K562 (cell line): ENCODE measurements at regions not wholly inside any gene's neighbourhood (a gene's known extent, or its start where the extent isn't known, plus 50 kb on each side); places are given as distances from the start of the nearest gene placed in this dataset.

Source experiments
- ATAC-seq: fragments of 200-7000 bp; cut with Tn5 transposase; 3 replicates; pipeline ENCODE4 v1.9.1; 2020; ENCODE audit warnings: moderate library complexity
- BruUV-seq: library from RNA; stranded (reverse); fragments of 400-500 nt; replicated peaks from 2 replicates; lab custom pipeline; 2021; lab: Mats Ljungman, UMichigan
- CTCF ChIA-PET: fragments of 300-600 bp; formaldehyde crosslinking; extraction: SDS; loops from one replicate; lab custom pipeline; 2021; ENCODE audit warnings: low intra/inter-chr PET ratio; lab: Yijun Ruan, JAX
- POLR2A ChIA-PET: fragments of 300-600, 350-650 bp; sonication (Branson Sonifier 250); formaldehyde crosslinking; extraction: SDS; loops from one replicate; lab custom pipeline; 2021; ENCODE audit warnings: antibody characterized with exemption, inconsistent platforms; lab: Yijun Ruan, JAX
- DNase-seq, 4 experiments: peaks; one replicate each; pipeline versions ENCODE4 v3.0.0 to v3.0.0-alpha.2; 2011 to 2018; ENCODE audit warnings: low spot score in 3 of 4, mixed read lengths in 3 of 4; ENCODE audit errors: extremely low read depth in 1 of 4
- FAIRE-seq: peaks from 2 replicates; lab custom pipeline; 2011; peaks lifted over from hg19 to GRCh38; lab: Jason Lieb, UNC
- H2AFZ ChIP-seq: 2 replicates; pipeline ENCODE4 v1.6.0; 2011; ENCODE audit warnings: low read depth, low read length, control low read depth, inconsistent platforms
- H3K27ac ChIP-seq: fragments of 200-600 bp; 3 replicates; pipeline ENCODE4 v1.8.0; 2011; ENCODE audit warnings: low read depth, mild to moderate bottlenecking, control low read depth, inconsistent platforms, low read length, moderate library complexity, mixed read lengths; ENCODE audit errors: extremely low read depth
- H3K27me3 ChIP-seq, 2 experiments: fragments of 300-600 bp in 1 of 2; 2 replicates in 1 of 2; 3 replicates in 1 of 2; pipeline versions ENCODE4 v1.6.0 to v1.8.0; 2011; ENCODE audit warnings: inconsistent platforms in 2 of 2, low read length in 2 of 2, mild to moderate bottlenecking in 1 of 2, mixed read lengths in 1 of 2, moderate library complexity in 1 of 2; ENCODE audit not compliant: control insufficient read depth in 2 of 2, insufficient read depth in 2 of 2
- H3K36me3 ChIP-seq: fragments of 300-600 bp; 3 replicates; pipeline ENCODE4 v1.8.0; 2011; ENCODE audit warnings: mild to moderate bottlenecking, low read length, inconsistent platforms; ENCODE audit not compliant: control insufficient read depth, insufficient read depth
- H3K4me1 ChIP-seq, 2 experiments: fragments of 200-600 bp in 1 of 2; replicated peaks in 1 of 2; 2 replicates in 1 of 2; 3 replicates in 1 of 2; pipeline versions ENCODE4 v1.5.1 to v1.8.0; 2011; ENCODE audit warnings: inconsistent platforms in 2 of 2, low read length in 2 of 2, mild to moderate bottlenecking in 1 of 2, mixed read lengths in 1 of 2, moderate library complexity in 1 of 2; ENCODE audit not compliant: control insufficient read depth in 2 of 2, insufficient read depth in 2 of 2
- H3K4me2 ChIP-seq: 2 replicates; pipeline ENCODE4 v1.6.1; 2011; ENCODE audit warnings: low read length, control low read depth, inconsistent platforms, mixed read lengths; ENCODE audit not compliant: insufficient read depth
- H3K4me3 ChIP-seq: fragments of 200-600 bp; sonication (generic), shearing (Covaris generic); 2 replicates; pipeline ENCODE4 v1.5.1; 2016; ENCODE audit warnings: control low read depth, inconsistent platforms
- H3K79me2 ChIP-seq: fragments of 200-600 bp; 3 replicates; pipeline ENCODE4 v1.8.0; 2011; ENCODE audit warnings: low read length, inconsistent platforms; ENCODE audit not compliant: control insufficient read depth, insufficient read depth
- H3K9ac ChIP-seq, 2 experiments: 2 replicates each; pipeline versions ENCODE4 v1.6.0 to v1.6.1; 2011; ENCODE audit warnings: low read depth in 2 of 2, low read length in 2 of 2, control low read depth in 1 of 2, inconsistent platforms in 1 of 2, mild to moderate bottlenecking in 1 of 2, mixed read lengths in 1 of 2; ENCODE audit not compliant: insufficient read depth in 1 of 2
- H3K9me1 ChIP-seq: one replicate; pipeline ENCODE4 v1.6.0; 2011; ENCODE audit warnings: inconsistent platforms, mild to moderate bottlenecking, low read length, moderate library complexity; ENCODE audit not compliant: control insufficient read depth, insufficient read depth
- H3K9me3 ChIP-seq: replicated peaks from 2 replicates; pipeline ENCODE4 v1.5.1; 2011; ENCODE audit warnings: low read depth, low read length, inconsistent platforms; ENCODE audit not compliant: control insufficient read depth, insufficient read depth
- H4K20me1 ChIP-seq: replicated peaks from 2 replicates; pipeline ENCODE4 v1.6.1; 2011; ENCODE audit warnings: low read length, inconsistent platforms, mixed read lengths; ENCODE audit not compliant: control insufficient read depth, insufficient read depth
- CBFB ChIP-seq: sonication (generic); formaldehyde crosslinking; IDR thresholded peaks from 2 replicates; pipeline ENCODE4 v1.4.0; 2020; ENCODE audit warnings: mild to moderate bottlenecking, missing genetic modification reagents
- CHD2 ChIP-seq: IDR thresholded peaks from 2 replicates; pipeline ENCODE4 v1.6.1; 2011; ENCODE audit warnings: low read depth, low read length
- GATA2 ChIP-seq: sonication (generic); formaldehyde crosslinking; IDR thresholded peaks from 2 replicates; pipeline ENCODE4 v1.4.0; 2020; ENCODE audit warnings: mild to moderate bottlenecking, missing genetic modification reagents
- JUNB ChIP-seq: fragments of 450-650 bp; formaldehyde crosslinking; conservative IDR thresholded peaks from 2 replicates; pipeline ENCODE4 v1.4.0; 2020; ENCODE audit warnings: mild to moderate bottlenecking
- MCM2 ChIP-seq: fragments of 450-650 bp; IDR thresholded peaks from 2 replicates; pipeline ENCODE4 v1.6.1; 2017; ENCODE audit warnings: low read depth, mild to moderate bottlenecking
- MEF2D ChIP-seq: conservative IDR thresholded peaks from 2 replicates; pipeline ENCODE4 v1.6.1; 2016; ENCODE audit warnings: low read depth, missing genetic modification characterization, missing compliant biosample characterization
- NCOA6 ChIP-seq: fragments of 450-650 bp; IDR thresholded peaks from 2 replicates; pipeline ENCODE4 v1.6.1; 2017; ENCODE audit warnings: mild to moderate bottlenecking
- NFRKB ChIP-seq: fragments of 450-650 bp; IDR thresholded peaks from 2 replicates; pipeline ENCODE4 v1.6.1; 2016; ENCODE audit warnings: low read depth
- PHB2 ChIP-seq: fragments of 450-650 bp; IDR thresholded peaks from 2 replicates; pipeline ENCODE4 v1.6.1; 2017; ENCODE audit warnings: low read depth
- POU5F1 ChIP-seq: fragments of 150-350 bp; IDR thresholded peaks from 2 replicates; pipeline ENCODE4 v1.6.1; 2014; ENCODE audit warnings: borderline replicate concordance, low read length, low read depth, mild to moderate bottlenecking; ENCODE audit not compliant: partially characterized antibody
- RBM15 ChIP-seq: fragments of 200-400 bp; formaldehyde crosslinking; IDR thresholded peaks from 2 replicates; pipeline ENCODE4 v1.6.1; 2018; ENCODE audit warnings: mild to moderate bottlenecking, low read length, moderate library complexity; ENCODE audit not compliant: insufficient read depth
- RCOR1 ChIP-seq, 2 experiments: IDR thresholded peaks; 2 replicates each; pipeline ENCODE4 v1.6.1; 2012; ENCODE audit warnings: low read depth in 2 of 2, low read length in 2 of 2, borderline replicate concordance in 1 of 2, improper control_type of control experiment in 1 of 2
- SMAD2 ChIP-seq: fragments of 150-350 bp; IDR thresholded peaks from 2 replicates; pipeline ENCODE4 v1.6.1; 2014; ENCODE audit warnings: low read depth, mild to moderate bottlenecking, low read length
- SREBF1 ChIP-seq: fragments of 150-350 bp; IDR thresholded peaks from 2 replicates; pipeline ENCODE4 v1.6.1; 2014; ENCODE audit warnings: antibody characterized with exemption, low read depth, low read length, borderline replicate concordance
- SRSF7 ChIP-seq: fragments of 200-400 bp; formaldehyde crosslinking; optimal IDR thresholded peaks from 2 replicates; pipeline ENCODE3; 2017; ENCODE audit warnings: mild to moderate bottlenecking, low read depth, low read length
- U2AF2 ChIP-seq: fragments of 200-400 bp; formaldehyde crosslinking; optimal IDR thresholded peaks from 2 replicates; pipeline ENCODE3; 2017; ENCODE audit warnings: low read depth, mild to moderate bottlenecking, low read length
- ZKSCAN3 ChIP-seq: fragments of 250-450 bp; sonication (Bioruptor Pico); IDR thresholded peaks from 2 replicates; pipeline ENCODE4 v1.4.0; 2020
- ZNF589 ChIP-seq: fragments of 200-800 bp; sonication (Bioruptor generic); IDR thresholded peaks from 2 replicates; pipeline ENCODE4 v1.6.1; 2016; ENCODE audit warnings: low read depth, missing genetic modification characterization, missing compliant biosample characterization
- WGBS: fragments of 100-300 bp; shearing (Covaris generic); methylation state at CpG from one replicate; pipeline ENCODE4 v1.1.6; 2016; ENCODE audit warnings: low coverage, mixed read lengths; ENCODE audit not compliant: insufficient coverage; ENCODE audit errors: missing lambda C conversion rate; 5-methylcytosine and 5-hydroxymethylcytosine counted together
- in situ Hi-C: fragments of 300-500 bp; cut with MboI; formaldehyde crosslinking; loops from 4 replicates; pipeline ENCODE4 v1.15.0; 2018; ENCODE audit warnings: inconsistent platforms, mixed read lengths
- intact Hi-C: fragments of 100-400 bp; cut with micrococcal nuclease; formaldehyde crosslinking; loops from 2 replicates; pipeline ENCODE4 v1.14.2; 2022
- TF ChIP-seq, protein P1 (sequence below): fragments of 450-650 bp; formaldehyde crosslinking; IDR thresholded peaks from 2 replicates; pipeline ENCODE4 v1.4.0; 2020; ENCODE audit warnings: mild to moderate bottlenecking, moderate library complexity
- TF ChIP-seq, protein P2 (sequence below): fragments of 250-450 bp; sonication (Bioruptor Pico); IDR thresholded peaks from 2 replicates; pipeline ENCODE4 v1.8.0; 2022; ENCODE audit warnings: moderate library complexity, mild to moderate bottlenecking, inconsistent platforms

- 0% methylated on average over 2 of the region's 2 CpGs for WGBS
- no TSS peak for BruUV-seq
- no peak overlapping the region for H2AFZ ChIP-seq
Measured at GRCh38 chr14:27862684-27863083, 903.9 kb upstream of the FOXG1 start.

More at GRCh38 chr14:27862684-27863083, 903.9 kb upstream of the FOXG1 start:
- Histone ChIP-seq H3K27ac (no peak overlapping the region), H3K4me3 (no peak overlapping the region), H3K9me1 (no peaks in the 10 kb centered on the region), H4K20me1 (no peaks in the 10 kb centered on the region), H3K79me2 (no peaks in the 10 kb centered on the region), H3K27me3 (no peaks in the 10 kb centered on the region), H3K9me3 (no peaks in the 10 kb centered on the region), H3K4me1 (no peaks in the 10 kb centered on the region), H3K36me3 (no peaks in the 10 kb centered on the region), H3K4me2 (no peak overlapping the region), H3K9ac (no peak overlapping the region)
- CTCF ChIA-PET = no interaction called here
- FAIRE-seq (no peak), DNase-seq (no peak), ATAC-seq (no peak)
- in situ Hi-C loops = no loop called here
- POLR2A ChIA-PET = no interaction called here
- intact Hi-C loops = no loop called here
- TF ChIP-seq CHD2 = no peak
- TF ChIP-seq RCOR1 (IDR thresholded peaks at IDR 0.05; ENCODE audit: borderline replicate concordance in 1 of 2, low read depth in 2 of 2, low read length in 2 of 2) = no peak
- TF ChIP-seq SMAD2 = no peak
- TF ChIP-seq U2AF2 = no peak
- TF ChIP-seq CBFB (CRISPR knock-in tag) = no peak
- no peak for TF ChIP-seq NCOA6
- no peak for TF ChIP-seq NFRKB
- no peak for TF ChIP-seq POU5F1
- no peak for TF ChIP-seq SREBF1
- no peak for TF ChIP-seq PHB2
- no peak for TF ChIP-seq GATA2 (CRISPR knock-in tag)
- TF ChIP-seq MCM2 = no peak
- no peak for TF ChIP-seq MEF2D
- no peak for TF ChIP-seq SRSF7
- TF ChIP-seq, protein P1, sequence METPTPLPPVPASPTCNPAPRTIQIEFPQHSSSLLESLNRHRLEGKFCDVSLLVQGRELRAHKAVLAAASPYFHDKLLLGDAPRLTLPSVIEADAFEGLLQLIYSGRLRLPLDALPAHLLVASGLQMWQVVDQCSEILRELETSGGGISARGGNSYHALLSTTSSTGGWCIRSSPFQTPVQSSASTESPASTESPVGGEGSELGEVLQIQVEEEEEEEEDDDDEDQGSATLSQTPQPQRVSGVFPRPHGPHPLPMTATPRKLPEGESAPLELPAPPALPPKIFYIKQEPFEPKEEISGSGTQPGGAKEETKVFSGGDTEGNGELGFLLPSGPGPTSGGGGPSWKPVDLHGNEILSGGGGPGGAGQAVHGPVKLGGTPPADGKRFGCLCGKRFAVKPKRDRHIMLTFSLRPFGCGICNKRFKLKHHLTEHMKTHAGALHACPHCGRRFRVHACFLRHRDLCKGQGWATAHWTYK (CRISPR knock-in tag) = no peak
- no peak for TF ChIP-seq ZNF589
- TF ChIP-seq ZKSCAN3 (CRISPR knock-in tag) = no peak
- no peak for TF ChIP-seq RBM15
- TF ChIP-seq, protein P2, sequence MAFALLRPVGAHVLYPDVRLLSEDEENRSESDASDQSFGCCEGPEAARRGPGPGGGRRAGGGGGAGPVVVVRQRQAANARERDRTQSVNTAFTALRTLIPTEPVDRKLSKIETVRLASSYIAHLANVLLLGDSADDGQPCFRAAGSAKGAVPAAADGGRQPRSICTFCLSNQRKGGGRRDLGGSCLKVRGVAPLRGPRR (CRISPR knock-in tag) = no peak
- TF ChIP-seq JUNB (CRISPR knock-in tag) = no peak
